OCI-LY3 (cell line): ENCODE measurements at regions not wholly inside any gene's neighbourhood (a gene's known extent, or its start where the extent isn't known, plus 50 kb on each side); places are given as distances from the start of the nearest gene placed in this dataset.

Source experiments
- H2AFZ ChIP-seq: fragments of 200-600, 300-600 bp; shearing (Covaris generic); 2 replicates; pipeline ENCODE4 v1.6.0; 2014; ENCODE audit warnings: antibody characterized with exemption, low read depth, low read length
- H3K27ac ChIP-seq: fragments of 200-600, 300-600 bp; sonication (generic); 2 replicates; pipeline ENCODE4 v1.5.1; 2014; ENCODE audit warnings: mild to moderate bottlenecking, low read length, moderate library complexity, mixed read lengths
- H3K27me3 ChIP-seq: fragments of 200-600, 300-600 bp; sonication (generic); 2 replicates; pipeline ENCODE4 v1.6.1; 2014; ENCODE audit warnings: low read depth, low read length, mixed read lengths
- H3K36me3 ChIP-seq: fragments of 200-600, 300-600 bp; sonication (generic); replicated peaks from 2 replicates; pipeline ENCODE3; 2014; ENCODE audit warnings: low read depth, low read length, mixed read lengths
- H3K4me1 ChIP-seq: fragments of 300-600, 200-600 bp; sonication (generic); 2 replicates; pipeline ENCODE4 v1.6.1; 2014; ENCODE audit warnings: low read length, mixed read lengths
- H3K4me2 ChIP-seq: fragments of 200-600, 300-600 bp; sonication (generic); 2 replicates; pipeline ENCODE4 v1.6.1; 2014; ENCODE audit warnings: low read length, mixed read lengths
- H3K4me3 ChIP-seq: fragments of 300-600, 200-600 bp; sonication (generic); 2 replicates; pipeline ENCODE4 v1.5.1; 2014; ENCODE audit warnings: antibody characterized with exemption, mild to moderate bottlenecking, low read length, moderate library complexity
- H3K79me2 ChIP-seq: fragments of 300-600, 200-600 bp; shearing (Covaris generic); 2 replicates; pipeline ENCODE4 v1.6.1; 2014; ENCODE audit warnings: mild to moderate bottlenecking, low read length, mixed read lengths
- H3K9ac ChIP-seq: fragments of 300-600, 200-600 bp; shearing (Covaris generic); 2 replicates; pipeline ENCODE4 v1.6.0; 2014; ENCODE audit warnings: mild to moderate bottlenecking, low read length, moderate library complexity
- H3K9me3 ChIP-seq: fragments of 200-600, 300-600 bp; shearing (Covaris generic); 2 replicates; pipeline ENCODE4 v1.6.1; 2014; ENCODE audit warnings: low read length, mixed read lengths; ENCODE audit not compliant: insufficient read depth
- H4K20me1 ChIP-seq: fragments of 200-600, 300-600 bp; sonication (generic); 2 replicates; pipeline ENCODE4 v1.6.1; 2016; ENCODE audit warnings: low read length, mixed read lengths; ENCODE audit not compliant: insufficient read depth
- CTCF ChIP-seq: fragments of 200-600, 300-600 bp; sonication (generic); IDR thresholded peaks from 2 replicates; pipeline ENCODE4 v1.5.1; 2014; ENCODE audit warnings: antibody characterized with exemption, low read length, low read depth
- EZH2phosphoT487 ChIP-seq: fragments of 200-600 bp; shearing (Covaris generic); IDR thresholded peaks from 2 replicates; pipeline ENCODE4 v1.6.1; 2018; ENCODE audit warnings: antibody characterized with exemption, mixed run types, low read depth

GRCh38 chr10:123417414-123417813 lies 248.7 kb upstream of the GPR26 start:
- peak overlapping the region; percentile 31; the same call in 1 of the 2 replicates for H2AFZ ChIP-seq

GRCh38 chr10:123421461-123421860 lies 244.7 kb upstream of the GPR26 start:
- Histone ChIP-seq H4K20me1 (no peaks in the 10 kb centered on the region), H3K4me3 (no peak overlapping the region), H3K27ac (no peak overlapping the region), H3K79me2 (no peaks in the 10 kb centered on the region), H3K36me3 (no peaks in the 10 kb centered on the region), H3K27me3 (no peaks in the 10 kb centered on the region), H3K4me2 (no peak overlapping the region), H2AFZ (no peak overlapping the region), H3K9ac (no peak overlapping the region), H3K9me3 (no peaks in the 10 kb centered on the region), H3K4me1 (peaks cover 11% of the 10 kb centered on the region)
- TF ChIP-seq CTCF, result no peak
- no peak for TF ChIP-seq EZH2phosphoT487

More at GRCh38 chr10:123417414-123417813, 248.7 kb upstream of the GPR26 start:
- Histone ChIP-seq H3K4me1 (peaks cover 16% of the 10 kb centered on the region), H3K36me3 (no peaks in the 10 kb centered on the region), H4K20me1 (no peaks in the 10 kb centered on the region), H3K79me2 (no peaks in the 10 kb centered on the region), H3K9me3 (no peaks in the 10 kb centered on the region), H3K4me2 (peak overlapping the region; percentile 34), H3K27ac (no peak overlapping the region), H3K9ac (no peak overlapping the region), H3K27me3 (no peaks in the 10 kb centered on the region), H3K4me3 (no peak overlapping the region)
- TF ChIP-seq CTCF, result no peak
- no peak for TF ChIP-seq EZH2phosphoT487

GRCh38 chr10:123422261-123422660 lies 243.9 kb upstream of the GPR26 start:
- Histone ChIP-seq H4K20me1 (no peaks in the 10 kb centered on the region), H3K4me2 (no peak overlapping the region), H3K4me1 (peaks cover 5% of the 10 kb centered on the region), H3K27me3 (no peaks in the 10 kb centered on the region), H3K4me3 (no peak overlapping the region), H3K9me3 (no peaks in the 10 kb centered on the region), H3K27ac (no peak overlapping the region), H3K36me3 (no peaks in the 10 kb centered on the region), H3K79me2 (no peaks in the 10 kb centered on the region), H3K9ac (no peak overlapping the region), H2AFZ (no peak overlapping the region)
- TF ChIP-seq CTCF (no peak), EZH2phosphoT487 (no peak)

- Histone ChIP-seq H4K20me1 (no peaks in the 10 kb centered on the region), H3K9ac (no peak overlapping the region), H3K27me3 (no peaks in the 10 kb centered on the region), H3K79me2 (no peaks in the 10 kb centered on the region), H3K27ac (no peak overlapping the region), H3K4me3 (no peak overlapping the region), H3K36me3 (no peaks in the 10 kb centered on the region), H3K4me1 (no peaks in the 10 kb centered on the region), H2AFZ (no peak overlapping the region), H3K9me3 (no peaks in the 10 kb centered on the region), H3K4me2 (no peak overlapping the region)
- TF ChIP-seq CTCF (no peak), EZH2phosphoT487 (no peak)
These were observed 241.6 kb upstream of the GPR26 start for GRCh38 chr10:123424537-123424936.
